Naive thymus-derived CD8-positive, alpha-beta T cell (primary cell): ENCODE measurements at regions not wholly inside any gene's neighbourhood (a gene's known extent, or its start where the extent isn't known, plus 50 kb on each side); places are given as distances from the start of the nearest gene placed in this dataset.

ENCODE experiments used
- ATAC-seq, 2 donors: fragments of 150-1000 bp; cut with Tn5 transposase in 1 of 2; sonication (Bioruptor Pico), chemical (Tn5 transposase) in 1 of 2; 1 replicate in 1 of 2; 2 replicates in 1 of 2; pipeline ENCODE4 v1.10.0; 2021; ENCODE audit warnings: mild to moderate bottlenecking in 2 of 2, moderate library complexity in 2 of 2
- POLR2A ChIA-PET: fragments of 350-600 bp; sonication (Branson Sonifier 250); formaldehyde crosslinking; loops from one replicate; lab custom pipeline; 2021; ENCODE audit warnings: antibody characterized with exemption; lab: Charles Lee
- DNase-seq, 10 donors: peaks; one replicate each; pipeline versions ENCODE4 v3.0.0 to v3.0.0-alpha.2; 2020 to 2022
- H3K27ac Mint-ChIP-seq, 10 donors: one replicate each; pipeline ENCODE4 v1.8.0; 2020 to 2022; ENCODE audit warnings: mild to moderate bottlenecking in 10 of 10, mixed read lengths in 10 of 10, moderate library complexity in 4 of 10, inconsistent platforms in 1 of 10
- H3K27me3 Mint-ChIP-seq, 5 donors: one replicate each; pipeline ENCODE4 v1.8.0; 2021 to 2022; ENCODE audit warnings: mixed read lengths in 5 of 5
- H3K36me3 Mint-ChIP-seq, 3 donors: one replicate each; pipeline ENCODE4 v1.8.0; 2020 to 2022; ENCODE audit warnings: mixed read lengths in 3 of 3, mild to moderate bottlenecking in 2 of 3, inconsistent platforms in 1 of 3
- H3K4me1 Mint-ChIP-seq, 4 donors: one replicate each; pipeline ENCODE4 v1.8.0; 2021 to 2022; ENCODE audit warnings: mixed read lengths in 4 of 4
- H3K4me3 Mint-ChIP-seq, 10 donors: one replicate each; pipeline ENCODE4 v1.8.0; 2020 to 2022; ENCODE audit warnings: mild to moderate bottlenecking in 10 of 10, mixed read lengths in 10 of 10, moderate library complexity in 6 of 10, inconsistent platforms in 1 of 10
- H3K9me3 Mint-ChIP-seq, 9 donors: one replicate each; pipeline ENCODE4 v1.8.0; 2020 to 2022; ENCODE audit warnings: mixed read lengths in 9 of 9, mild to moderate bottlenecking in 3 of 9, inconsistent platforms in 1 of 9, moderate library complexity in 1 of 9

GRCh38 chr6:164016056-164016455, 601.5 kb downstream of the QKI start:
- Mint-ChIP-seq H3K4me3 (no peak overlapping the region), H3K36me3 (no peaks in the 10 kb centered on the region), H3K4me1 (no peaks in the 10 kb centered on the region), H3K9me3 (no peaks in the 10 kb centered on the region), H3K27ac (no peak overlapping the region), H3K27me3 (peaks cover 0 to 22% (median 3%) of the 10 kb centered on the region in 5 donors)
- ATAC-seq (no peak), DNase-seq (no peak)
- POLR2A ChIA-PET = no interaction called here

GRCh38 chr6:164015088-164015484, 600.6 kb downstream of the QKI start:
- Mint-ChIP-seq H3K27me3 (peaks cover 0 to 17% (median 3%) of the 10 kb centered on the region in 5 donors), H3K9me3 (no peaks in the 10 kb centered on the region), H3K27ac (no peak overlapping the region), H3K4me3 (no peak overlapping the region), H3K36me3 (no peaks in the 10 kb centered on the region), H3K4me1 (no peaks in the 10 kb centered on the region)
- POLR2A ChIA-PET = no interaction called here
- DNase-seq (no peak), ATAC-seq (no peak)

GRCh38 chr6:164014346-164015087, 600.0 kb downstream of the QKI start:
- no peak for ATAC-seq
- H3K27ac Mint-ChIP-seq = no peak overlapping the region
- DNase-seq = no peak
- no peak overlapping the region for H3K4me3 Mint-ChIP-seq
- POLR2A ChIA-PET = no interaction called here
- H3K9me3 Mint-ChIP-seq = no peaks in the 10 kb centered on the region
- H3K36me3 Mint-ChIP-seq = no peaks in the 10 kb centered on the region
- H3K4me1 Mint-ChIP-seq = no peaks in the 10 kb centered on the region
- peaks cover 0 to 17% (median 3%) of the 10 kb centered on the region in 5 donors for H3K27me3 Mint-ChIP-seq

- Mint-ChIP-seq H3K9me3 (peaks cover 0 to 2% (median 0%) of the 10 kb centered on the region in 9 donors), H3K4me1 (no peaks in the 10 kb centered on the region), H3K36me3 (no peaks in the 10 kb centered on the region), H3K27me3 (peaks cover 0 to 16% (median 3%) of the 10 kb centered on the region in 5 donors), H3K27ac (no peak overlapping the region), H3K4me3 (no peak overlapping the region)
- POLR2A ChIA-PET = no interaction called here
- no peak for ATAC-seq
- DNase-seq = no peak
Measured at GRCh38 chr6:164013480-164014208, 599.1 kb downstream of the QKI start.

GRCh38 chr6:164011321-164011720, 596.8 kb downstream of the QKI start:
- ATAC-seq (no peak), DNase-seq (no peak)
- peaks cover 0 to 11% (median 0%) of the 10 kb centered on the region in 9 donors for H3K9me3 Mint-ChIP-seq
- POLR2A ChIA-PET = no interaction called here
- no peak overlapping the region for H3K27ac Mint-ChIP-seq
- no peak overlapping the region for H3K4me3 Mint-ChIP-seq
- no peaks in the 10 kb centered on the region for H3K4me1 Mint-ChIP-seq
- no peaks in the 10 kb centered on the region for H3K36me3 Mint-ChIP-seq
- H3K27me3 Mint-ChIP-seq = peaks cover 0 to 3% (median 0%) of the 10 kb centered on the region in 5 donors

GRCh38 chr6:164010441-164011103, 596.1 kb downstream of the QKI start:
- no peak for DNase-seq
- no peak overlapping the region for H3K27ac Mint-ChIP-seq
- POLR2A ChIA-PET = no interaction called here

GRCh38 chr6:164008902-164009301, 594.4 kb downstream of the QKI start:
- no peak for ATAC-seq
- POLR2A ChIA-PET = no interaction called here
- Mint-ChIP-seq H3K27me3 (peaks cover 0 to 8% (median 0%) of the 10 kb centered on the region in 5 donors), H3K9me3 (peaks cover 0 to 18% (median 0%) of the 10 kb centered on the region in 9 donors), H3K27ac (no peak overlapping the region), H3K4me3 (no peak overlapping the region), H3K36me3 (no peaks in the 10 kb centered on the region), H3K4me1 (no peaks in the 10 kb centered on the region)
- DNase-seq = no peak

More at GRCh38 chr6:164010441-164011103, 596.1 kb downstream of the QKI start:
- Mint-ChIP-seq H3K4me1 (no peaks in the 10 kb centered on the region), H3K9me3 (peaks cover 0 to 11% (median 0%) of the 10 kb centered on the region in 9 donors), H3K27me3 (peaks cover 0 to 3% (median 0%) of the 10 kb centered on the region in 5 donors), H3K36me3 (no peaks in the 10 kb centered on the region), H3K4me3 (no peak overlapping the region)
- ATAC-seq = no peak

GRCh38 chr6:164007881-164008280, 593.4 kb downstream of the QKI start:
- ATAC-seq (no peak), DNase-seq (no peak)
- H3K4me1 Mint-ChIP-seq = no peaks in the 10 kb centered on the region
- POLR2A ChIA-PET = no interaction called here
- peaks cover 0 to 16% (median 4%) of the 10 kb centered on the region in 5 donors for H3K27me3 Mint-ChIP-seq
- no peak overlapping the region for H3K4me3 Mint-ChIP-seq
- no peak overlapping the region for H3K27ac Mint-ChIP-seq
- peaks cover 0 to 20% (median 0%) of the 10 kb centered on the region in 9 donors for H3K9me3 Mint-ChIP-seq
- H3K36me3 Mint-ChIP-seq = no peaks in the 10 kb centered on the region

- no peak overlapping the region for H3K4me3 Mint-ChIP-seq
- peaks cover 0 to 20% (median 0%) of the 10 kb centered on the region in 9 donors for H3K9me3 Mint-ChIP-seq
- peaks cover 0 to 25% (median 5%) of the 10 kb centered on the region in 5 donors for H3K27me3 Mint-ChIP-seq
- no peak for DNase-seq
- no peak for ATAC-seq
- POLR2A ChIA-PET = no interaction called here
- no peaks in the 10 kb centered on the region for H3K4me1 Mint-ChIP-seq
- H3K27ac Mint-ChIP-seq = no peak overlapping the region
- no peaks in the 10 kb centered on the region for H3K36me3 Mint-ChIP-seq
Measured at GRCh38 chr6:164006459-164006858, 591.9 kb downstream of the QKI start.

GRCh38 chr6:164005004-164005711, 590.6 kb downstream of the QKI start:
- Mint-ChIP-seq H3K27ac (no peak overlapping the region), H3K9me3 (peaks cover 0 to 20% (median 0%) of the 10 kb centered on the region in 9 donors), H3K4me3 (no peak overlapping the region), H3K36me3 (no peaks in the 10 kb centered on the region), H3K4me1 (no peaks in the 10 kb centered on the region), H3K27me3 (peaks cover 3 to 25% (median 9%) of the 10 kb centered on the region in 5 donors)
- POLR2A ChIA-PET = no interaction called here
- no peak for DNase-seq
- ATAC-seq = no peak

GRCh38 chr6:164000276-164000675, 585.8 kb downstream of the QKI start:
- POLR2A ChIA-PET = no interaction called here
- DNase-seq (no peak), ATAC-seq (no peak)
- no peaks in the 10 kb centered on the region for H3K36me3 Mint-ChIP-seq
- no peaks in the 10 kb centered on the region for H3K4me1 Mint-ChIP-seq
- H3K9me3 Mint-ChIP-seq = peaks cover 0 to 8% (median 0%) of the 10 kb centered on the region in 9 donors
- H3K4me3 Mint-ChIP-seq = no peak overlapping the region
- peaks cover 3 to 34% (median 10%) of the 10 kb centered on the region in 5 donors for H3K27me3 Mint-ChIP-seq
- H3K27ac Mint-ChIP-seq = no peak overlapping the region

- H3K27me3 Mint-ChIP-seq = peaks cover 3 to 38% (median 10%) of the 10 kb centered on the region in 5 donors
- no peak overlapping the region for H3K27ac Mint-ChIP-seq
- no peaks in the 10 kb centered on the region for H3K4me1 Mint-ChIP-seq
- H3K4me3 Mint-ChIP-seq = no peak overlapping the region
- H3K36me3 Mint-ChIP-seq = no peaks in the 10 kb centered on the region
- DNase-seq (no peak), ATAC-seq (no peak)
- H3K9me3 Mint-ChIP-seq = peaks cover 0 to 8% (median 0%) of the 10 kb centered on the region in 9 donors
- POLR2A ChIA-PET = no interaction called here
Measured at GRCh38 chr6:163999475-164000125, 585.1 kb downstream of the QKI start.
